Esophagus muscularis mucosa (tissue), 4 donors: ENCODE measurements at regions not wholly inside any gene's neighbourhood (a gene's known extent, or its start where the extent isn't known, plus 50 kb on each side); places are given as distances from the start of the nearest gene placed in this dataset.

Experiments
- DNase-seq: peaks from one replicate; pipeline ENCODE4 v3.0.0-alpha.2; 2017; ENCODE audit errors: extremely low spot score
- H3K27ac ChIP-seq, 4 donors: fragments of 200-600 bp; sonication (generic); replicated peaks in 1 of 4; 1 replicate in 3 of 4; 2 replicates in 1 of 4; pipeline ENCODE4 v1.5.1; 2016 to 2019; ENCODE audit warnings: mild to moderate bottlenecking in 1 of 4
- H3K27me3 ChIP-seq, 4 donors: fragments of 200-600 bp; sonication (generic); one replicate each; pipeline versions ENCODE4 v1.5.1 to v1.6.0; 2016 to 2019
- H3K36me3 ChIP-seq, 4 donors: fragments of 200-600 bp; sonication (generic); one replicate each; pipeline ENCODE4 v1.5.1; 2016 to 2019
- H3K4me1 ChIP-seq, 4 donors: fragments of 200-600 bp; sonication (generic); one replicate each; pipeline ENCODE4 v1.5.1; 2016 to 2019
- H3K4me3 ChIP-seq, 4 donors: fragments of 200-600 bp; sonication (generic); 1 replicate in 2 of 4; 2 replicates in 2 of 4; pipeline ENCODE4 v1.5.1; 2016 to 2019; ENCODE audit warnings: mild to moderate bottlenecking in 4 of 4, moderate library complexity in 1 of 4
- H3K9me3 ChIP-seq, 4 donors: fragments of 200-600 bp; sonication (generic); 1 replicate in 3 of 4; 2 replicates in 1 of 4; pipeline ENCODE4 v1.5.1; 2016 to 2019
- EP300 ChIP-seq: sonication (generic); formaldehyde crosslinking; IDR thresholded peaks from one replicate; pipeline ENCODE4 v1.6.1; 2017; ENCODE audit warnings: antibody characterized with exemption
- POLR2A ChIP-seq: fragments of 450-650 bp; IDR thresholded peaks from one replicate; pipeline ENCODE4 v1.6.1; 2017; ENCODE audit warnings: antibody characterized with exemption, moderate library complexity, mild to moderate bottlenecking, low read depth
- POLR2AphosphoS5 ChIP-seq, 2 donors: sonication (generic); formaldehyde crosslinking; IDR thresholded peaks; one replicate each; pipeline ENCODE4 v1.6.1; 2017; ENCODE audit warnings: antibody characterized with exemption in 2 of 2
- WGBS: methylation state at CpG from one replicate; pipeline ENCODE4 v1.1.5; 2018; 5-methylcytosine and 5-hydroxymethylcytosine counted together
- intact Hi-C: fragments of 100-400 bp; cut with DNase I; formaldehyde crosslinking; loops from one replicate; pipeline ENCODE4 v1.15.1; 2023
- TF ChIP-seq, protein P1 (sequence below), 3 experiments: fragments of 200-600 bp in 2 of 3; fragments of 450-650 bp in 1 of 3; sonication (generic) in 2 of 3; IDR thresholded peaks; one replicate each; pipeline ENCODE4 v1.5.1; 2017 to 2019; ENCODE audit warnings: antibody characterized with exemption in 3 of 3, mild to moderate bottlenecking in 2 of 3, moderate library complexity in 1 of 3

DNA sequence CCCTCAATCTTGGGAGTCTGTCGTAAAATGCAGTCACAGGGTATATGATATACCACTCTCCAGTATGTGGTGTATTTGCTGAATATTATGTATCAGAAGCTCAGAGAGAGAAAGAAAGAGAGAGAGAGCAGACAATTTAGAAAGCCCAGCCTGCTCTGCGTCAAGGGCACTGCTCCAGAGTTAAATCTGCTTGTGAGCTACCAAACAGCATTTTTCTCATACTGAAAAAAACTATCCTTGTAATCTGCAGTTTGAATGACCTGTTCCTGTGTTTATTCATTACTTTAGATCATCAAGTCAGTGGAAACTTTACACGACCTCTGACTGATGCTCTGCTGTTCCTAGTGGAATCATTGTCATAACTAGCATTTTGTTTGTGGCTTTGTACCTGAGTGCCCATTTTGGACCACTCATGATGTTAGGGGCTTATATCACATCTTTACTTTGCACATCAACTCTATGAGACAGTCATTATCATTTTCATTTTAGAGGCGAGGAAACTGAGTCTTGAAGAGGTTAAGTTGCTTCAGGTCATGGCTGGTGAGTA is 89.2 kb upstream of the PELI1 start:
- H3K27ac ChIP-seq: no peak overlapping the region
- TF ChIP-seq EP300 (no peak), POLR2AphosphoS5 (IDR thresholded peaks at IDR 0.05) (no peak), POLR2A (no peak)
- TF ChIP-seq, protein P1, sequence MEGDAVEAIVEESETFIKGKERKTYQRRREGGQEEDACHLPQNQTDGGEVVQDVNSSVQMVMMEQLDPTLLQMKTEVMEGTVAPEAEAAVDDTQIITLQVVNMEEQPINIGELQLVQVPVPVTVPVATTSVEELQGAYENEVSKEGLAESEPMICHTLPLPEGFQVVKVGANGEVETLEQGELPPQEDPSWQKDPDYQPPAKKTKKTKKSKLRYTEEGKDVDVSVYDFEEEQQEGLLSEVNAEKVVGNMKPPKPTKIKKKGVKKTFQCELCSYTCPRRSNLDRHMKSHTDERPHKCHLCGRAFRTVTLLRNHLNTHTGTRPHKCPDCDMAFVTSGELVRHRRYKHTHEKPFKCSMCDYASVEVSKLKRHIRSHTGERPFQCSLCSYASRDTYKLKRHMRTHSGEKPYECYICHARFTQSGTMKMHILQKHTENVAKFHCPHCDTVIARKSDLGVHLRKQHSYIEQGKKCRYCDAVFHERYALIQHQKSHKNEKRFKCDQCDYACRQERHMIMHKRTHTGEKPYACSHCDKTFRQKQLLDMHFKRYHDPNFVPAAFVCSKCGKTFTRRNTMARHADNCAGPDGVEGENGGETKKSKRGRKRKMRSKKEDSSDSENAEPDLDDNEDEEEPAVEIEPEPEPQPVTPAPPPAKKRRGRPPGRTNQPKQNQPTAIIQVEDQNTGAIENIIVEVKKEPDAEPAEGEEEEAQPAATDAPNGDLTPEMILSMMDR (IDR thresholded peaks at IDR 0.05): no peak
- no peaks in the 10 kb centered on the region for H3K9me3 ChIP-seq
- H3K4me1 ChIP-seq: peaks cover 2 to 28% (median 23%) of the 10 kb centered on the region in 4 donors
- WGBS: 70% methylated on average over 4 of the region's 4 CpGs
- intact Hi-C loops: no loop called here
- DNase-seq: no peak
- no peaks in the 10 kb centered on the region for H3K27me3 ChIP-seq
- H3K4me3 ChIP-seq: no peak overlapping the region
- H3K36me3 ChIP-seq: no peaks in the 10 kb centered on the region

DNA sequence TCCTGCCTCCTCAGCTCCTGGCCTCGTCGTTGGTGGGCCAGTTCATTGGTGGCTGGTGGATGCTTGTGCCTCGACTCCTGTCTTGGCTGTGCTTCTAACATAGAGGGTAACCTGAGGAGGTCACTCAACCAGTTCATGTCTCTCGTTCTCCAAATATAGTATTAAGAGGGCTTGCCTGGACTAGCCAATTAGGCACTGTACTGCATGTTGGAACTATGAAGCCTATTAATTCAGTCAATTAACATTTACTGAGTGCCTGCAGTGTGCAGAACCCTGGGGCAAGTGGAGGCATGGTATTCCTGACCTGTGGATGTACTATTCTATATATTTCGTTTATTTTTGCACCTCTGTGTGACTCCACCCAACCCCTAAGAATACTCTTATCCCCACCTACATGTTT is 89.9 kb upstream of the PELI1 start:
- Histone ChIP-seq H3K27ac (no peak overlapping the region), H3K27me3 (no peaks in the 10 kb centered on the region), H3K4me1 (peaks cover 0 to 23% (median 18%) of the 10 kb centered on the region in 4 donors), H3K9me3 (no peaks in the 10 kb centered on the region), H3K36me3 (no peaks in the 10 kb centered on the region), H3K4me3 (no peak overlapping the region)
- TF ChIP-seq EP300 (no peak), POLR2A (no peak), POLR2AphosphoS5 (IDR thresholded peaks at IDR 0.05) (no peak)
- TF ChIP-seq, protein P1 (IDR thresholded peaks at IDR 0.05): no peak
- intact Hi-C loops: no loop called here
- DNase-seq: no peak
- WGBS: 82% methylated on average over 5 of the region's 5 CpGs

DNA sequence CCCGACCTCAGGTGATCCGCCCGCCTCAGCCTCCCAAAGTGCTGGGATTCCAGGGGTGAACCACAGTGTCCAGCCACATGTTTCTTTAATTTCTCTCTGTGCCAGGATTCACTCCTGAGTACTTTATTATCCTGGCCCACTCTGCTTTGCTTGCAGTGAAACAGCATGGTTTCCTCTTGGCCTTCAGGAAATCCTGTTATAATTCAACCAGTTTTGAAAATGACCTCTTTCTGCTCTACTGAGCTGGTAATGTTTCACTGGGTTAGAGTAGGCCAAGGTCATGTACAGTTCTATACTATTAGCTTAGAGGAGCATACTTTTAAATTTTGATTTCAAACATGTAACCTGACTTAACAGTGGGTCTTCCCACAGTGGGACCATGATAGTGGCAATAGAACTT is 90.6 kb upstream of the PELI1 start:
- no peaks in the 10 kb centered on the region for H3K9me3 ChIP-seq
- intact Hi-C loops: no loop called here
- TF ChIP-seq EP300 (no peak), POLR2AphosphoS5 (IDR thresholded peaks at IDR 0.05) (no peak), POLR2A (no peak)
- TF ChIP-seq, protein P1 (IDR thresholded peaks at IDR 0.05): no peak
- H3K4me1 ChIP-seq: peaks cover 0 to 23% (median 18%) of the 10 kb centered on the region in 4 donors
- H3K36me3 ChIP-seq: no peaks in the 10 kb centered on the region
- H3K27ac ChIP-seq: no peak overlapping the region
- 74% methylated on average over 3 of the region's 3 CpGs for WGBS
- no peak overlapping the region for H3K4me3 ChIP-seq
- no peaks in the 10 kb centered on the region for H3K27me3 ChIP-seq
- no peak for DNase-seq

- no peak overlapping the region for H3K4me3 ChIP-seq
- DNase-seq: no peak
- H3K9me3 ChIP-seq: no peaks in the 10 kb centered on the region
- no peak overlapping the region for H3K27ac ChIP-seq
- WGBS: 65% methylated on average over 2 of the region's 2 CpGs
- peaks cover 0 to 23% (median 14%) of the 10 kb centered on the region in 4 donors for H3K4me1 ChIP-seq
- H3K36me3 ChIP-seq: no peaks in the 10 kb centered on the region
- intact Hi-C loops: no loop called here
- no peaks in the 10 kb centered on the region for H3K27me3 ChIP-seq
- TF ChIP-seq POLR2A (no peak), EP300 (no peak), POLR2AphosphoS5 (IDR thresholded peaks at IDR 0.05) (no peak)
- TF ChIP-seq, protein P1 (IDR thresholded peaks at IDR 0.05): no peak
These were observed 93.0 kb upstream of the PELI1 start for GRCh38 chr2:64237266-64237665.

DNA sequence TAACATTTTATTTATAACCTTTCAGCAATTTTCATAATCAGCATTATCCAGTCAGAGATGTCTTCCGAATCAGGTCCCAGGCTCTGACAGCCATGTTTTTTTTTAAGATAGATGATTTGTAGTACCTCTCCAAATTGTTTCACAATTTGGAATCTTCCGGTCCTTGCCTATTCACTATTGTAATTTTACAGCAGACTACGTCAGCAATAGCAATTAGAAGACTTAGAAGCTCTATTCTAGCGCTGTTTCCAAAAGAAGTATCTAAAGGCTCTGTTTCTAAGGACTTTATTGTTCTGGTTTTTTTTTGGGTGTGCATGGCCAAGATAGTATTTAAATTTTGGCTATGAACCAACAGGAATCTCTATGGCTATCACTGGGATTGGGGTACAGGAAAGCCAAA is 94.6 kb upstream of the PELI1 start:
- Histone ChIP-seq H3K4me1 (peaks cover 0 to 14% (median 6%) of the 10 kb centered on the region in 4 donors), H3K4me3 (no peak overlapping the region), H3K27me3 (no peaks in the 10 kb centered on the region), H3K36me3 (no peaks in the 10 kb centered on the region), H3K9me3 (no peaks in the 10 kb centered on the region), H3K27ac (no peak overlapping the region)
- WGBS: 91% methylated on average over 4 of the region's 4 CpGs
- no peak for TF ChIP-seq EP300
- TF ChIP-seq POLR2A: no peak
- TF ChIP-seq, protein P1 (IDR thresholded peaks at IDR 0.05): no peak
- TF ChIP-seq POLR2AphosphoS5 (IDR thresholded peaks at IDR 0.05): no peak
- DNase-seq: no peak
- intact Hi-C loops: no loop called here
